ENCODE measurements at regions not wholly inside any gene's neighbourhood (a gene's known extent, or its start where the extent isn't known, plus 50 kb on each side); places are given as distances from the start of the nearest gene placed in this dataset.

- no peaks in the 10 kb centered on the region for H3K36me3 ChIP-seq
- no peak for DNase-seq
- H3K9me3 ChIP-seq = no peaks in the 10 kb centered on the region
- TF ChIP-seq, protein P1, sequence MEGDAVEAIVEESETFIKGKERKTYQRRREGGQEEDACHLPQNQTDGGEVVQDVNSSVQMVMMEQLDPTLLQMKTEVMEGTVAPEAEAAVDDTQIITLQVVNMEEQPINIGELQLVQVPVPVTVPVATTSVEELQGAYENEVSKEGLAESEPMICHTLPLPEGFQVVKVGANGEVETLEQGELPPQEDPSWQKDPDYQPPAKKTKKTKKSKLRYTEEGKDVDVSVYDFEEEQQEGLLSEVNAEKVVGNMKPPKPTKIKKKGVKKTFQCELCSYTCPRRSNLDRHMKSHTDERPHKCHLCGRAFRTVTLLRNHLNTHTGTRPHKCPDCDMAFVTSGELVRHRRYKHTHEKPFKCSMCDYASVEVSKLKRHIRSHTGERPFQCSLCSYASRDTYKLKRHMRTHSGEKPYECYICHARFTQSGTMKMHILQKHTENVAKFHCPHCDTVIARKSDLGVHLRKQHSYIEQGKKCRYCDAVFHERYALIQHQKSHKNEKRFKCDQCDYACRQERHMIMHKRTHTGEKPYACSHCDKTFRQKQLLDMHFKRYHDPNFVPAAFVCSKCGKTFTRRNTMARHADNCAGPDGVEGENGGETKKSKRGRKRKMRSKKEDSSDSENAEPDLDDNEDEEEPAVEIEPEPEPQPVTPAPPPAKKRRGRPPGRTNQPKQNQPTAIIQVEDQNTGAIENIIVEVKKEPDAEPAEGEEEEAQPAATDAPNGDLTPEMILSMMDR (IDR thresholded peaks at IDR 0.05) = peak in 1 of 3 donors; percentile 44
- TF ChIP-seq EP300 (IDR thresholded peaks at IDR 0.05) = no peak
- no peak overlapping the region for H3K4me3 ChIP-seq
- H3K27me3 ChIP-seq = no peaks in the 10 kb centered on the region
- WGBS, 3 donors = 20 to 34% (median 25%) methylated on average over 4 of the region's 4 CpGs
- no peaks in the 10 kb centered on the region for H3K4me1 ChIP-seq (ENCODE audit: insufficient read depth)
- H3K27ac ChIP-seq = no peak overlapping the region
- intact Hi-C loops (cut with DNase I) = no loop called here
Observed at GRCh38 chr10:63767138-63767801, 246.1 kb downstream of the REEP3 start.

DNA sequence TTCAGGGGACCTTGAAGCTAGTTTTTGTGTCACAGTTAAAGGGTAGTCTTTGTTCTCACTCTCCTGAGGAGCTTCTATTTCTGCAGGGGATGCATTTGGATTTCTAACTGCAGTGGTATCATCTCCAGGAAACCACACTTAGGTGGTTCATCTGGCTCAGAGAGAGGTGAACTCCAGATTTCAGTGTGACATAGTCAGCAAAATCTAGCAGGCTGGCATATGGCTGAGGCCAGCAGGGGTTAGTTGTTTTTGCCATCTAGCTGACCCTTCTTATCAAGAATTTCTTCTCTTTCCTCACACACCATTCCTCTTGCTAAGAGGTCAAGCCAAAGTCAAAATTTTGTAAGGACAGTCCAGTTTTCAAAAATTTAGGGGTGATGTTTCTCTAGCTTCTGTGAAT, 248.2 kb downstream of the REEP3 start:
- Histone ChIP-seq H3K27me3 (no peaks in the 10 kb centered on the region), H3K27ac (no peak overlapping the region), H3K4me1 (ENCODE audit: insufficient read depth) (no peaks in the 10 kb centered on the region), H3K9me3 (no peaks in the 10 kb centered on the region), H3K4me3 (no peak overlapping the region), H3K36me3 (no peaks in the 10 kb centered on the region)
- no peak for DNase-seq
- TF ChIP-seq EP300 (IDR thresholded peaks at IDR 0.05) (no peak), POLR2A (IDR thresholded peaks at IDR 0.05) (no peak)
- TF ChIP-seq, protein P1 (IDR thresholded peaks at IDR 0.05) = no peak
- intact Hi-C loops (cut with DNase I) = no loop called here

DNA sequence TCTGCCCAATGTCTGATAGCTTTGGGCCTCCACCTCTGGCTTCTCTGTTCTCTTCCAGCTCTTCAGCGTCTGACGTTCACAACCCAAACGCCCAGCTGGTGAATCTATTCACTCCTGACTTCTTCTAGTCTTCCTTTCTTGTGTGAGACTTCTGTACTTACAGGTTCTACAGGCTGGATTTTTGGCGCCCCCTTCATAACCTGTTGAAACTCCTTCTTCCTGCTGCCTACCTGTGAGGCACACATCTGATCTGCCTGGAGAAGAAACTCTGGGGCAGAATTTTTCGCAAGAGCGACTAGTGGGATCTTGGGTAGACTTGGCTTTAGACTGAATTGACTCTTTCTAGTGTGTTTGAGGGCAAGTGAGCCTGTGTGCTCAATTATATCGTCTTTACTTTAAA, 249.3 kb downstream of the REEP3 start:
- TF ChIP-seq POLR2A (IDR thresholded peaks at IDR 0.05) = no peak
- Histone ChIP-seq H3K9me3 (no peaks in the 10 kb centered on the region), H3K4me1 (ENCODE audit: insufficient read depth) (no peaks in the 10 kb centered on the region), H3K27ac (no peak overlapping the region), H3K36me3 (no peaks in the 10 kb centered on the region), H3K27me3 (no peaks in the 10 kb centered on the region), H3K4me3 (no peak overlapping the region)
- intact Hi-C loops (cut with DNase I) = no loop called here
- DNase-seq = no peak
- 89% methylated on average over 7 of the region's 7 CpGs for WGBS, 3 donors

DNA sequence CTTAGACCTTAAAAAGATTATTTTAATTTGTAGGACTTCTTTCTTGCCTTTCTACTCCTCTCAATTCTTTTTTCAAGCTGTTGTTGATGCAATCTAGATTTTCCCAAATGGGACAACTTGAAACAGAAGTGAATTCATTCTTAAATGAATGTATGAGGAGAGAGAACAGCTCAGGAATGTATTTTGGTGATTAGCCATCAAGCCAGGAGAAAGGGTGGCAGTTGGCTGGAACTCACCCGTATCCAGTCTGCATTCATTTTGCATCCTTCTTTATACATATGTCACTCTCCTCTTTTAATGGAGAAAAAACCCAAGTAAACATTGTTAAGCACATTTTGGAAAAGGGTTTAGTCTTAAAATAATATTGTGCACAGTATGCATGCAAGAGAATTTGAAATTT, 251.3 kb downstream of the REEP3 start:
- no peak overlapping the region for H3K4me3 ChIP-seq
- WGBS, 3 donors = 62 to 74% (median 66%) methylated on average over 1 of the region's 1 CpG
- no peak for TF ChIP-seq POLR2A (IDR thresholded peaks at IDR 0.05)
- TF ChIP-seq EP300 (IDR thresholded peaks at IDR 0.05) = no peak
- TF ChIP-seq, protein P1 (IDR thresholded peaks at IDR 0.05) = no peak
- H3K27ac ChIP-seq = no peak overlapping the region
- intact Hi-C loops (cut with DNase I) = no loop called here
- no peaks in the 10 kb centered on the region for H3K4me1 ChIP-seq (ENCODE audit: insufficient read depth)
- no peaks in the 10 kb centered on the region for H3K9me3 ChIP-seq
- H3K27me3 ChIP-seq = no peaks in the 10 kb centered on the region
- H3K36me3 ChIP-seq = no peaks in the 10 kb centered on the region
- no peak for DNase-seq

DNA sequence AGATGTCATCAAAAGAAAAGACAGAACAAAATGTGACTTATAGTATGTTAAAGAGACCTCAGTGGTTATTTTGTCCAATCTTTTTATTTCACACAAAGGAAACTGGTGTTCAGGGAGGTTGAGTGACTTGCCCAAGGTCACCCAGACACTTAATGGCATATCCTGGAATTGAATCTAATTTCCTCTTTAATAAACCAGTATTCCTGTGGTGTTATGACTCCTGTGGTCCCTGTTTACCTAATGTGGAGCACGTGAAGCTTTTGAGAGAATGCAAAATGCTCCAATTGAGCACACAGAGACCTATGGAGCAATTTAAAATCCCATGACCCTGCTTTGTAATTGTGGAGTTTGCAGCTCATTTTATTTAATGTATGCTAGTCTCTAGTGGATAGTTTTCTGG, 251.9 kb downstream of the REEP3 start:
- H3K4me1 ChIP-seq (ENCODE audit: insufficient read depth) = no peaks in the 10 kb centered on the region
- no peaks in the 10 kb centered on the region for H3K27me3 ChIP-seq
- H3K4me3 ChIP-seq = no peak overlapping the region
- intact Hi-C loops (cut with DNase I) = no loop called here
- TF ChIP-seq EP300 (IDR thresholded peaks at IDR 0.05) = no peak
- TF ChIP-seq, protein P1 (IDR thresholded peaks at IDR 0.05) = no peak
- TF ChIP-seq POLR2A (IDR thresholded peaks at IDR 0.05) = no peak
- no peak for DNase-seq
- no peaks in the 10 kb centered on the region for H3K9me3 ChIP-seq
- 8 to 39% (median 18%) methylated on average over 1 of the region's 1 CpG for WGBS, 3 donors
- no peak overlapping the region for H3K27ac ChIP-seq
- H3K36me3 ChIP-seq = no peaks in the 10 kb centered on the region
